Heart right ventricle (tissue), 16 donors: ENCODE measurements at regions not wholly inside any gene's neighbourhood (a gene's known extent, or its start where the extent isn't known, plus 50 kb on each side); places are given as distances from the start of the nearest gene placed in this dataset.
A peak's percentile ranks its signal among the peaks of the same experiment; 100 is the strongest.

ENCODE experiments used
- ATAC-seq, 8 donors: fragments of 200-7000 bp; cut with Tn5 transposase; one replicate each; pipeline ENCODE4 v1.9.1; 2020; ENCODE audit warnings: mild to moderate bottlenecking in 8 of 8, moderate library complexity in 8 of 8, moderate number of reproducible peaks in 1 of 8
- DNase-seq, 2 donors: peaks; one replicate each; pipeline ENCODE4 v3.0.0-alpha.2; 2020
- H3K27ac ChIP-seq, 10 donors: fragments of 200-600 bp; sonication (generic) in 2 of 10; one replicate each; pipeline versions ENCODE4 v1.5.0 to v1.8.0; 2020 to 2022; ENCODE audit warnings: mild to moderate bottlenecking in 3 of 10
- H3K27me3 ChIP-seq, 7 donors: fragments of 200-600 bp; one replicate each; pipeline ENCODE4 v1.8.0; 2021 to 2022; ENCODE audit warnings: mild to moderate bottlenecking in 2 of 7
- H3K36me3 ChIP-seq, 9 donors: fragments of 200-600 bp; sonication (generic) in 1 of 9; one replicate each; pipeline versions ENCODE4 v1.5.0 to v1.8.0; 2020 to 2022; ENCODE audit warnings: mild to moderate bottlenecking in 2 of 9
- H3K4me1 ChIP-seq, 9 donors: fragments of 200-600 bp; sonication (generic) in 1 of 9; one replicate each; pipeline versions ENCODE4 v1.5.0 to v1.8.0; 2020 to 2022; ENCODE audit warnings: mild to moderate bottlenecking in 4 of 9
- H3K4me3 ChIP-seq, 10 donors: fragments of 200-600 bp; sonication (generic) in 2 of 10; one replicate each; pipeline versions ENCODE4 v1.5.0 to v1.8.0; 2020 to 2022; ENCODE audit warnings: mild to moderate bottlenecking in 7 of 10, moderate library complexity in 2 of 10
- H3K9me3 ChIP-seq, 11 donors: fragments of 200-600 bp in 10 of 11; sonication (generic) in 2 of 11; one replicate each; pipeline versions ENCODE4 v1.5.0 to v1.8.0; 2013 to 2022; ENCODE audit warnings: mild to moderate bottlenecking in 2 of 11, control low read depth in 1 of 11, moderate library complexity in 1 of 11
- WGBS, 2 donors: extraction: QIAGEN DNeasy Blood & Tissue Kit; methylation state at CpG; one replicate each; pipeline ENCODE4 v1.1.7; 2013; ENCODE audit warnings: inconsistent platforms in 1 of 2; 5-methylcytosine and 5-hydroxymethylcytosine counted together
- intact Hi-C, 10 donors: fragments of 100-400 bp; cut with DNase I; formaldehyde crosslinking; loops; one replicate each; pipeline versions ENCODE4 v1.11.1 to v1.14.2; 2022
- TF ChIP-seq, protein P1 (sequence below), 9 donors: fragments of 200-600 bp; sonication (generic) in 2 of 9; IDR thresholded peaks; one replicate each; pipeline versions ENCODE4 v1.5.0 to v1.8.0; 2021 to 2022; ENCODE audit warnings: antibody characterized with exemption in 9 of 9, mild to moderate bottlenecking in 5 of 9, moderate library complexity in 1 of 9
- donor health status: Arrhythmogenic right ventricular cardiomyopathy.
- donor health status: ischemic (EF 13 %, LVEDD 7.1; RV severe dilation, severe dysfunction).
- donor health status: healthy with polysubstance abuse.
- donor health status: DM: no; HTN: yes; CAD: no.
- donor health status: DM: no; HTN: no; CAD: no.
- donor health status: ischemic (EF 25% LVEDD 6.9; RV normal size, moderate dysfunction).
- donor health status: ischemic (EF 25% LVEDD 5.7; RV mildly dilated, moderate dysfunction).
- donor health status: healthy.
- donor health status: DM: yes; HTN: yes; CAD: no.
- donor health status: Ischemic cardiomyopathy.
- donor health status: ischemic (EF 35%, LVEDD 5.7; RV mildly dilated, moderate dysfunction).
- donor health status: nonischemic (EF 11% LVEDD 7.7; RV severe dilation, severe dysfunction).
- donor health status: DM: yes; HTN: yes; CAD: no.
- donor health status: PGD.
- donor health status: ischemic (EF 29% LVEDD 5.4; RV normal size, mild dysfunction).
- donor health status: nonischemic (EF 23%, LVEDD 6.1; RV moderate dilation, normal function).

DNA sequence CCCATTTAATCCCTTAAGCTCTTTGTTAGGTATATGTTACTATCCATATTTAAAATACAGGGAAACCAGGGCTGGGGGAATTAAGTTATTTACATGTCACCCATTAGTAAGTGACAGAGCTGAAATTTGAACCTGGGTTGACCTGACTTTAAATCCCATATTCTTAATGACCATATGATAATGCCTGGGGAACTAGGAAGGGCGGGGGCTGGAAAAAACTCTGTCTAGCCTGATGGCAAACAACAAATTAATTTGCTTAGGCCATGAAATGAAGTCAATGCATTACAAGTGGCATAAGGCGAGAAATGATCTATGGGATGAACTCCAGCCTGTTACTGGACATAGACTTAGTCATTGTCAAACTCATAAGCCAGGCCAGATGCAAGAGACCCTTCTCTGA lies 325.7 kb upstream of the WWC1 start:
- Histone ChIP-seq H3K9me3 (no peaks in the 10 kb centered on the region), H3K27me3 (no peaks in the 10 kb centered on the region), H3K27ac (no peak overlapping the region), H3K4me1 (peaks cover 0 to 54% (median 26%) of the 10 kb centered on the region in 9 donors), H3K4me3 (no peak overlapping the region), H3K36me3 (no peaks in the 10 kb centered on the region)
- intact Hi-C loops: no loop called here
- ATAC-seq: no peak
- 90 to 94% methylated on average over 2 of the region's 2 CpGs for WGBS, 2 donors
- TF ChIP-seq, protein P1, sequence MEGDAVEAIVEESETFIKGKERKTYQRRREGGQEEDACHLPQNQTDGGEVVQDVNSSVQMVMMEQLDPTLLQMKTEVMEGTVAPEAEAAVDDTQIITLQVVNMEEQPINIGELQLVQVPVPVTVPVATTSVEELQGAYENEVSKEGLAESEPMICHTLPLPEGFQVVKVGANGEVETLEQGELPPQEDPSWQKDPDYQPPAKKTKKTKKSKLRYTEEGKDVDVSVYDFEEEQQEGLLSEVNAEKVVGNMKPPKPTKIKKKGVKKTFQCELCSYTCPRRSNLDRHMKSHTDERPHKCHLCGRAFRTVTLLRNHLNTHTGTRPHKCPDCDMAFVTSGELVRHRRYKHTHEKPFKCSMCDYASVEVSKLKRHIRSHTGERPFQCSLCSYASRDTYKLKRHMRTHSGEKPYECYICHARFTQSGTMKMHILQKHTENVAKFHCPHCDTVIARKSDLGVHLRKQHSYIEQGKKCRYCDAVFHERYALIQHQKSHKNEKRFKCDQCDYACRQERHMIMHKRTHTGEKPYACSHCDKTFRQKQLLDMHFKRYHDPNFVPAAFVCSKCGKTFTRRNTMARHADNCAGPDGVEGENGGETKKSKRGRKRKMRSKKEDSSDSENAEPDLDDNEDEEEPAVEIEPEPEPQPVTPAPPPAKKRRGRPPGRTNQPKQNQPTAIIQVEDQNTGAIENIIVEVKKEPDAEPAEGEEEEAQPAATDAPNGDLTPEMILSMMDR (IDR thresholded peaks at IDR 0.05): no peak
- no peak for DNase-seq

DNA sequence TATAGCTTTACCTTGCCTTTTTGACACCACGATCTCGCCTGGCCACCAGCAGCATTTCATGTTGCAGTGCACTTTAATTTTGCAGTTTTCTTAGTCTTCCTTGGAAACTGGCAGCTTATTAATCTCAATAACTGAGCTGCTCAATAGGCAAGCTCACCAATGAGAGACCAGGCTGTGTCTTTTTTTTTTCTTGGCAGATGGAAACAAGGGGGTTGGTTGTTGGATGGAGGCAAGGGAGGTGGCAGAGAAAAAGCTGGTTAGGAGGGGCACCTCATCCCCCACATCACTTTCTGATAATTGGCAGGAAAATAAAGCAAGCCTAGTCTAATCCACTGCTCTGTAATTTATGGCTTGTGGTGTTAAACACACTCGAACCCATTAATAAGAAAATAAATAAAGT lies 324.5 kb upstream of the WWC1 start:
- H3K27me3 ChIP-seq: no peaks in the 10 kb centered on the region
- TF ChIP-seq, protein P1 (IDR thresholded peaks at IDR 0.05): no peak
- no peak for DNase-seq
- no peaks in the 10 kb centered on the region for H3K9me3 ChIP-seq
- 72 to 83% methylated on average over 3 of the region's 3 CpGs for WGBS, 2 donors
- H3K27ac ChIP-seq: no peak overlapping the region
- intact Hi-C loops: no loop called here
- peaks cover 0 to 58% (median 20%) of the 10 kb centered on the region in 9 donors for H3K4me1 ChIP-seq
- no peak overlapping the region for H3K4me3 ChIP-seq
- H3K36me3 ChIP-seq: no peaks in the 10 kb centered on the region
- ATAC-seq: no peak

DNA sequence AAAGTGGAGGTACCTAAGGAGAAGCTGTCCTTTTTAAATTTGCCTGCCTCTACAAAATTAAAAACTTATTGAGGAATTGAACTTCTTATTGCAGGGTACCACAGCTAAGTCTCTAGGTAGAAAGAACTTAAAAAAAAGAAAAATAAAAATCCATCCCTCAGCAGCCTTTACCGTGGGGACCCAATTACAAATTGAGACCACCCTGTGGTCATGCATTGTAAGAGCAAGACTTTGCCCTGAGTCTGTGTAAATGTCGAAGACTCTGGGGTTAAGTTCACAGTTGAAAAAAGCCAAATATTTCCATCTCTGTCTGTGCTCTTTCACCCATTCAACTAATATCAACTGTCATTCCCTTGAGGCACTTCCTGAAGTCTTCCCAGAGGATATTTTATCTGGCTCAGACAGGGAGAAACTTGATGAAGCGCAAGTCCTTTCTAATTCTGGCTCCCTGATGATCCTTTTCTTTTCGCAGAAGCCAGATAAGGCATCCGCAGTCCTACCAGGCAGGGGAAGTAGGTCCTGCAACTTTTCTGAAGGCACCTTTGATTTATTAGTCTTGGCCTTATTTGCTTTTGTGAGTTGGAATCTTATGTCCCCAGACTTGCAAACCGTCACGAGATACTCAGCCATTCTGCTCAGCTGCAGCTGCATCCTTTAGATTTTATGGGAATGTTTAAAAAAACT lies 323.8 kb upstream of the WWC1 start:
- 13 to 24% methylated on average over 7 of the region's 7 CpGs for WGBS, 2 donors

DNA sequence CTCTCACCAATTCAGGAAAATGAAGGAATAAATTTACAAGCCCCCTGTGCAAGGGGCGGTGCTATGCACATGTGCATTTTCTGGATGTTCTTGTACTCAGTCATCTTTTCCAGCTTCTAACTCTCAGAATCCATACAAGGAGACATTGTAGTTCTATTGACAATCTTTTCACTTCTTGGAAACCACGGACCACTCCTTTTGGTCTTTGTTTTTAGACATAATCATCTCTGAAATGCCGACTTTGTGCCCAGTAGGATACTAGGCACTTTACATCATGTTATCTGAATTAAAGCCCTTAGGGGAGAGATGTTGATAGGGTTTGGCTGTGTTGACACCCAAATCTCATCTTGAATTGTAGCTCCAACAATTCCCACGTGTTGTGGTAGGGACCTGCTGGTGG lies 322.6 kb upstream of the WWC1 start:
- intact Hi-C loops: no loop called here
- ATAC-seq: no peak
- peaks cover 0 to 56% (median 18%) of the 10 kb centered on the region in 9 donors for H3K4me1 ChIP-seq
- no peak for DNase-seq
- WGBS, 2 donors: 57 to 60% methylated on average over 4 of the region's 4 CpGs
- no peaks in the 10 kb centered on the region for H3K9me3 ChIP-seq
- TF ChIP-seq, protein P1 (IDR thresholded peaks at IDR 0.05): no peak
- H3K36me3 ChIP-seq: no peaks in the 10 kb centered on the region
- no peaks in the 10 kb centered on the region for H3K27me3 ChIP-seq
- H3K27ac ChIP-seq: peak overlapping the region in 1 of 10 donors; percentile 9
- no peak overlapping the region for H3K4me3 ChIP-seq

More for the DNA sequence above, 323.8 kb upstream of the WWC1 start:
- Histone ChIP-seq H3K36me3 (no peaks in the 10 kb centered on the region), H3K4me1 (peaks cover 0 to 56% (median 19%) of the 10 kb centered on the region in 9 donors), H3K27ac (no peak overlapping the region), H3K4me3 (no peak overlapping the region), H3K27me3 (no peaks in the 10 kb centered on the region), H3K9me3 (no peaks in the 10 kb centered on the region)
- DNase-seq (no peak), ATAC-seq (peak in 1 of 8 donors; percentile 13)
- intact Hi-C loops: no loop called here
- TF ChIP-seq, protein P1 (IDR thresholded peaks at IDR 0.05): peak in 2 of 9 donors; percentile 5 to 14
